HuH-7.5 (cell line): ENCODE measurements at regions not wholly inside any gene's neighbourhood (a gene's known extent, or its start where the extent isn't known, plus 50 kb on each side); places are given as distances from the start of the nearest gene placed in this dataset.

Experiments used
- DNase-seq: peaks from one replicate; pipeline ENCODE4 v3.0.0; 2011; ENCODE audit warnings: low spot score

- no peak for DNase-seq
Measured at GRCh38 chr9:23319092-23319491, 506.9 kb downstream of the ELAVL2 start.

- DNase-seq = no peak
Measured at GRCh38 chr9:23321049-23321448, 505.0 kb downstream of the ELAVL2 start.

GRCh38 chr9:23322392-23322791 is 503.6 kb downstream of the ELAVL2 start:
- no peak for DNase-seq

- DNase-seq = no peak
Measured at GRCh38 chr9:23324511-23324910, 501.5 kb downstream of the ELAVL2 start.

GRCh38 chr9:23326597-23326996 is 499.4 kb downstream of the ELAVL2 start:
- no peak for DNase-seq

- no peak for DNase-seq
Measured at GRCh38 chr9:23341346-23341745, 484.7 kb downstream of the ELAVL2 start.

- DNase-seq = peak; percentile 12
Measured at GRCh38 chr9:23342291-23342690, 483.7 kb downstream of the ELAVL2 start.

- peak; percentile 9 for DNase-seq
Measured at GRCh38 chr9:23343226-23343625, 482.8 kb downstream of the ELAVL2 start.

- DNase-seq = no peak
Measured at GRCh38 chr9:23361096-23361495, 464.9 kb downstream of the ELAVL2 start.

GRCh38 chr9:23372703-23373102 is 453.3 kb downstream of the ELAVL2 start:
- no peak for DNase-seq

GRCh38 chr9:23375511-23375910 is 450.5 kb downstream of the ELAVL2 start:
- no peak for DNase-seq

GRCh38 chr9:23379842-23380241 is 446.2 kb downstream of the ELAVL2 start:
- no peak for DNase-seq

- DNase-seq = no peak
Measured at GRCh38 chr9:23380821-23381220, 445.2 kb downstream of the ELAVL2 start.

- DNase-seq = no peak
Measured at GRCh38 chr9:23382418-23382817, 443.6 kb downstream of the ELAVL2 start.

GRCh38 chr9:23394189-23394588 is 431.9 kb downstream of the ELAVL2 start:
- no peak for DNase-seq

GRCh38 chr9:23408874-23409273 is 417.2 kb downstream of the ELAVL2 start:
- DNase-seq = no peak

- DNase-seq = no peak
Measured at GRCh38 chr9:23412046-23412445, 414.0 kb downstream of the ELAVL2 start.

GRCh38 chr9:23412458-23412857 is 413.6 kb downstream of the ELAVL2 start:
- no peak for DNase-seq

GRCh38 chr9:23413541-23413940 is 412.5 kb downstream of the ELAVL2 start:
- no peak for DNase-seq

GRCh38 chr9:23423999-23424398 is 402.0 kb downstream of the ELAVL2 start:
- DNase-seq = no peak

GRCh38 chr9:23426144-23426543 is 399.9 kb downstream of the ELAVL2 start:
- no peak for DNase-seq

GRCh38 chr9:23431459-23431858 is 394.6 kb downstream of the ELAVL2 start:
- no peak for DNase-seq

GRCh38 chr9:23434654-23435053 is 391.4 kb downstream of the ELAVL2 start:
- no peak for DNase-seq

GRCh38 chr9:23438299-23438907 is 387.6 kb downstream of the ELAVL2 start:
- peak; percentile 11 for DNase-seq

GRCh38 chr9:23441275-23441674 is 384.8 kb downstream of the ELAVL2 start:
- no peak for DNase-seq
